ENCODE measurements at regions not wholly inside any gene's neighbourhood (a gene's known extent, or its start where the extent isn't known, plus 50 kb on each side); places are given as distances from the start of the nearest gene placed in this dataset.

- no peak for TF ChIP-seq CTCF (IDR thresholded peaks at IDR 0.05)
- TF ChIP-seq POLR2AphosphoS5 (IDR thresholded peaks at IDR 0.05) = no peak
Measured at GRCh38 chr1:125085720-125086591, 3901.2 kb downstream of the SRGAP2C start.
